HEK293 (cell line): ENCODE measurements at regions not wholly inside any gene's neighbourhood (a gene's known extent, or its start where the extent isn't known, plus 50 kb on each side); places are given as distances from the start of the nearest gene placed in this dataset.

ENCODE experiments used
- ATF2 ChIP-seq: fragments of 450-650 bp; formaldehyde crosslinking; IDR thresholded peaks from 2 replicates; pipeline ENCODE4 v1.5.1; 2016; ENCODE audit warnings: missing biosample characterization, missing genetic modification characterization, low read depth
- HOXD13 ChIP-seq: sonication (generic); formaldehyde crosslinking; IDR thresholded peaks from 2 replicates; pipeline ENCODE4 v1.8.0; 2022; ENCODE audit warnings: missing genetic modification reagents, borderline replicate concordance
- ZBTB7A ChIP-seq: fragments of 450-650 bp; formaldehyde crosslinking; IDR thresholded peaks from 2 replicates; pipeline ENCODE4 v1.5.1; 2016; ENCODE audit warnings: low read depth, missing biosample characterization, missing genetic modification characterization
- ZNF114 ChIP-seq: fragments of 450-650 bp; formaldehyde crosslinking; IDR thresholded peaks from 2 replicates; pipeline ENCODE4 v1.5.0; 2017; ENCODE audit warnings: missing biosample characterization, missing genetic modification characterization
- ZNF18 ChIP-seq: fragments of 450-650 bp; formaldehyde crosslinking; IDR thresholded peaks from 2 replicates; pipeline ENCODE4 v1.5.1; 2016; ENCODE audit warnings: missing biosample characterization, missing genetic modification characterization
- ZSCAN23 ChIP-seq: fragments of 450-650 bp; formaldehyde crosslinking; IDR thresholded peaks from 2 replicates; pipeline ENCODE4 v1.5.1; 2016; ENCODE audit warnings: missing biosample characterization, missing genetic modification characterization

- TF ChIP-seq HOXD13 (no peak), ZNF114 (tag by site-specific recombination) (no peak), ZSCAN23 (tag by site-specific recombination) (no peak), ZBTB7A (no peak), ZNF18 (tag by site-specific recombination) (no peak), ATF2 (tag by site-specific recombination) (no peak)
Measured at GRCh38 chr17:5883775-5884665, 186.2 kb upstream of the WSCD1 start.
